DOHH2 (cell line): ENCODE measurements at regions not wholly inside any gene's neighbourhood (a gene's known extent, or its start where the extent isn't known, plus 50 kb on each side); places are given as distances from the start of the nearest gene placed in this dataset.

Experiments used
- EZH2phosphoT487 ChIP-seq: fragments of 200-600 bp; sonication (generic); IDR thresholded peaks from 2 replicates; pipeline ENCODE4 v1.6.1; 2017; ENCODE audit warnings: borderline replicate concordance, mild to moderate bottlenecking, antibody characterized with exemption, low read length, moderate library complexity, mixed read lengths
- TF ChIP-seq, protein P1 (sequence below): fragments of 200-600 bp; sonication (generic); IDR thresholded peaks from one replicate; pipeline ENCODE4 v1.5.1; 2014; ENCODE audit warnings: antibody characterized with exemption, mild to moderate bottlenecking, low read depth, low read length; ENCODE audit not compliant: poor library complexity, severe bottlenecking

DNA sequence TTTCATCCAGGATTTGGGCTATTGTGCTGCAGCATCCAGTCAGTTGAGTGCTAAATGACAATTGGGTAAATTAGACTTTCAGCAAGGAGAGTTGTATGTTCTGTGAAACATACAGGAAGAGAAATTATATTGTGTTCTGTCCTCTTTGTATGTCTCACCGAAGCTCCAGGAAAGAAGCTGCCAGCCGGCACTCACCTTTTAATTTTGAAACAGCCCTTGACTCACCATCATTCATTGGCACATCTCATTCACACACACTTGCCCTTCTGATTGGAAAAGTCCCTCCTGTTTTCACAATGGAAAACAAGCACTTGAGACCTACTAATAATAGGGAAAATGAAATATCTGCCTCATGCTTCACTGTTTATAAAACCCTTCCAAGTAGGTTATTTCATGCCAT lies 495.6 kb downstream of the RPS24 start:
- TF ChIP-seq, protein P1, sequence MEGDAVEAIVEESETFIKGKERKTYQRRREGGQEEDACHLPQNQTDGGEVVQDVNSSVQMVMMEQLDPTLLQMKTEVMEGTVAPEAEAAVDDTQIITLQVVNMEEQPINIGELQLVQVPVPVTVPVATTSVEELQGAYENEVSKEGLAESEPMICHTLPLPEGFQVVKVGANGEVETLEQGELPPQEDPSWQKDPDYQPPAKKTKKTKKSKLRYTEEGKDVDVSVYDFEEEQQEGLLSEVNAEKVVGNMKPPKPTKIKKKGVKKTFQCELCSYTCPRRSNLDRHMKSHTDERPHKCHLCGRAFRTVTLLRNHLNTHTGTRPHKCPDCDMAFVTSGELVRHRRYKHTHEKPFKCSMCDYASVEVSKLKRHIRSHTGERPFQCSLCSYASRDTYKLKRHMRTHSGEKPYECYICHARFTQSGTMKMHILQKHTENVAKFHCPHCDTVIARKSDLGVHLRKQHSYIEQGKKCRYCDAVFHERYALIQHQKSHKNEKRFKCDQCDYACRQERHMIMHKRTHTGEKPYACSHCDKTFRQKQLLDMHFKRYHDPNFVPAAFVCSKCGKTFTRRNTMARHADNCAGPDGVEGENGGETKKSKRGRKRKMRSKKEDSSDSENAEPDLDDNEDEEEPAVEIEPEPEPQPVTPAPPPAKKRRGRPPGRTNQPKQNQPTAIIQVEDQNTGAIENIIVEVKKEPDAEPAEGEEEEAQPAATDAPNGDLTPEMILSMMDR = no peak
- no peak for TF ChIP-seq EZH2phosphoT487
